22Rv1 (cell line): ENCODE measurements at regions not wholly inside any gene's neighbourhood (a gene's known extent, or its start where the extent isn't known, plus 50 kb on each side); places are given as distances from the start of the nearest gene placed in this dataset.

ENCODE experiments used
- CTCF ChIP-seq: fragments of 450-650 bp; IDR thresholded peaks from 2 replicates; pipeline ENCODE4 v1.5.1; 2017; ENCODE audit warnings: mild to moderate bottlenecking
- ZFX ChIP-seq: fragments of 450-650 bp; IDR thresholded peaks from 2 replicates; pipeline ENCODE4 v1.6.1; 2017; ENCODE audit warnings: antibody characterized with exemption, borderline replicate concordance

- TF ChIP-seq CTCF (no peak), ZFX (no peak)
These were observed 1228.2 kb upstream of the ADGRL3 start for GRCh38 chr4:59971952-59972351.
